ENCODE measurements at regions not wholly inside any gene's neighbourhood (a gene's known extent, or its start where the extent isn't known, plus 50 kb on each side); places are given as distances from the start of the nearest gene placed in this dataset.
A peak's percentile ranks its signal among the peaks of the same experiment; 100 is the strongest.
"Not testable (repeated sequence)": the region's sequence is repeated elsewhere in the genome, so short reads cannot be mapped to it uniquely, and the experiment has no call there.

GRCh38 chr18:55897091-55897689, 309.2 kb upstream of the TCF4 start:
- no peak for FAIRE-seq

GRCh38 chr18:55893948-55894347, 306.0 kb upstream of the TCF4 start:
- no peak for DNase-seq (ENCODE audit: low read depth)
- Histone ChIP-seq H3K27me3 (ENCODE audit: control insufficient read depth, insufficient read depth, low read length) (no peaks in the 10 kb centered on the region), H3K4me3 (ENCODE audit: low read depth, low read length) (no peak overlapping the region), H3K36me3 (ENCODE audit: control insufficient read depth, insufficient read depth, low read length) (no peaks in the 10 kb centered on the region)
- no peak for FAIRE-seq
- TF ChIP-seq, protein P1, sequence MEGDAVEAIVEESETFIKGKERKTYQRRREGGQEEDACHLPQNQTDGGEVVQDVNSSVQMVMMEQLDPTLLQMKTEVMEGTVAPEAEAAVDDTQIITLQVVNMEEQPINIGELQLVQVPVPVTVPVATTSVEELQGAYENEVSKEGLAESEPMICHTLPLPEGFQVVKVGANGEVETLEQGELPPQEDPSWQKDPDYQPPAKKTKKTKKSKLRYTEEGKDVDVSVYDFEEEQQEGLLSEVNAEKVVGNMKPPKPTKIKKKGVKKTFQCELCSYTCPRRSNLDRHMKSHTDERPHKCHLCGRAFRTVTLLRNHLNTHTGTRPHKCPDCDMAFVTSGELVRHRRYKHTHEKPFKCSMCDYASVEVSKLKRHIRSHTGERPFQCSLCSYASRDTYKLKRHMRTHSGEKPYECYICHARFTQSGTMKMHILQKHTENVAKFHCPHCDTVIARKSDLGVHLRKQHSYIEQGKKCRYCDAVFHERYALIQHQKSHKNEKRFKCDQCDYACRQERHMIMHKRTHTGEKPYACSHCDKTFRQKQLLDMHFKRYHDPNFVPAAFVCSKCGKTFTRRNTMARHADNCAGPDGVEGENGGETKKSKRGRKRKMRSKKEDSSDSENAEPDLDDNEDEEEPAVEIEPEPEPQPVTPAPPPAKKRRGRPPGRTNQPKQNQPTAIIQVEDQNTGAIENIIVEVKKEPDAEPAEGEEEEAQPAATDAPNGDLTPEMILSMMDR (IDR thresholded peaks at IDR 0.05; ENCODE audit: insufficient read depth, low read length, severe bottlenecking) = no peak

More at GRCh38 chr18:55897091-55897689, 309.2 kb upstream of the TCF4 start:
- no peak for DNase-seq (ENCODE audit: low read depth)
- Histone ChIP-seq H3K4me3 (ENCODE audit: low read depth, low read length) (no peak overlapping the region), H3K36me3 (ENCODE audit: control insufficient read depth, insufficient read depth, low read length) (no peaks in the 10 kb centered on the region), H3K27me3 (ENCODE audit: control insufficient read depth, insufficient read depth, low read length) (no peaks in the 10 kb centered on the region)
- TF ChIP-seq, protein P1 (IDR thresholded peaks at IDR 0.05; ENCODE audit: insufficient read depth, low read length, severe bottlenecking) = no peak

DNA sequence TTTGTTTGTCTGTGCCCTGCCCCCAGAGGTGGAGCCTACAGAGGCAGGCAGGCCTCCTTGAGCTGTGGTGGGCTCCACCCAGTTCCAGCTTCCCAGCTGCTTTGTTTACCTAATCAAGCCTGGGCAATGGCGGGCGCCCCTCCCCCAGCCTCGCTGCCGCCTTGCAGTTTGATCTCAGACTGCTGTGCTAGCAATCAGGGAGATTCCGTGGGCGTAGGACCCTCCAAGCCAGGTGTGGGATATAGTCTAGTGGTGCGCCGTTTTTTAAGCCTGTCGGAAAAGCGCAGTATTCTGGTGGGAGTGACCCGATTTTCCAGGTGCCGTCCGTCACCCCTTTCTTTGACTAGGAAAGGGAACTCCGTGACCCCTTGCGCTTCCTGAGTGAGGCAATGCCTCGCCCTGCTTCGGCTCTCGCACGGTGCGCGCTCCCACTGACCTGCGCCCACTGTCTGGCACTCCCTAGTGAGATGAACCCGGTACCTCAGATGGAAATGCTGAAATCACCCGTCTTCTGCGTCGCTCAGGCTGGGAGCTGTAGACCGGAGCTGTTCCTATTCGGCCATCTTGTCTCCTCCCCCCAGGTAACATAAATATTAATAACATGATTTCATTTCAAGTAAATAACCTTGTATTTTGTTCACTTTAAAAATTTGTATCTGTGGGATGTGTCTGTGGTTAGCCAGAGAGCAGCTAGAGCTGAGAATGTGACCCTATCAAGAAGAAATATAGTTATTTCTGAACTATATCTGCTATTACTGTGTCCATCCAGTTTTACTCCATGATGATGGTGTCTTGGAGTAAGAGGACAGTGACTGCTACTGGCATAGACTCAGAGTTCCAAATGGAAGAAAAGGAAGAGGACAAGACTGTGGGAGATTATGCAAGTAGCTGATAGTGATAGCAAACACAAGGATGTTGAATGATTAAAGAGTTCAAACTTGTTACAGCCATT, 305.1 kb upstream of the TCF4 start:
- not testable (repeated sequence) for FAIRE-seq

DNA sequence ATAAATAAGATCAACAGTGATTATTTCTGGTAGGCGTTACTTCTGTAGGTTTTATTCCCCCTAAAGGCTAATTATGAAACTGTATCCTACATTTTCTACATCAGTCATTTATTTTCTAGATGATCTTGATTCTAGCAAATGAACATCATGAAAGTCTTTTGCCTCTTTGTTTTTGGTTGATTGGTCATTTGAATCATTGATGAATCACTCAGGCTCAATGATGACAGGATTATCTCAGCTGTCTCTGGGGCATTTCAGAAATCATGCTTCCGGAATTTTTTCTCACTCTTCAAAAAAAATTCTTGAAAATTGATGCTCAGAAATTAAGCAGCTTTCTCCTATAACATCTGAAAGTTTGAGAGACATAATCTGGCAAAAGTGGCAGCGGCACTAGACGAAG, 298.9 kb upstream of the TCF4 start:
- H3K4me3 ChIP-seq (ENCODE audit: low read depth, low read length) = no peak overlapping the region
- H3K36me3 ChIP-seq (ENCODE audit: control insufficient read depth, insufficient read depth, low read length) = no peaks in the 10 kb centered on the region
- DNase-seq (ENCODE audit: low read depth) (peak; percentile 29), FAIRE-seq (no peak)
- H3K27me3 ChIP-seq (ENCODE audit: control insufficient read depth, insufficient read depth, low read length) = no peaks in the 10 kb centered on the region
- TF ChIP-seq, protein P1 (IDR thresholded peaks at IDR 0.05; ENCODE audit: insufficient read depth, low read length, severe bottlenecking) = no peak

More for the DNA sequence above, 305.1 kb upstream of the TCF4 start:
- not testable (repeated sequence) for DNase-seq (ENCODE audit: low read depth); H3K4me3 ChIP-seq (ENCODE audit: low read depth, low read length); H3K27me3 ChIP-seq (ENCODE audit: control insufficient read depth, insufficient read depth, low read length); H3K36me3 ChIP-seq (ENCODE audit: control insufficient read depth, insufficient read depth, low read length)

DNA sequence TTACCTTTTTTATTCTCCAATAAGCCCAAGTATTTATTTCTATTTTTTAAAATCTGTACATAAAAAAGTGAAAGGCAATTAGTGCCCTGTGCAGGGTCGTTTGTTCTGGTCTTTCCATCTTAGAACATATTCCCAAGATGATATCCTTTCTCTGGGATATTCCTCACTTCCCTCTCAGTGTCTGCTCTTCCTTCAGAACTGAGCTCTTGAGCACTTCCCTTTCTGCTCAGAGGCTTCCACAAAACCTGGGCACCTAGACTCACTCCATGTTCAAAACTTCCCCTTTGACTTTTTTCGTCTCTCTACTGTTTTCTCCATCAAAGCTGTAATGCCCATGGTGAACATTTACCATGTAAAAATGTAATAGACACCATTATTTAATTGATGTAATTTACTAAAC, 296.5 kb upstream of the TCF4 start:
- FAIRE-seq = no peak
- Histone ChIP-seq H3K4me3 (ENCODE audit: low read depth, low read length) (no peak overlapping the region), H3K36me3 (ENCODE audit: control insufficient read depth, insufficient read depth, low read length) (no peaks in the 10 kb centered on the region), H3K27me3 (ENCODE audit: control insufficient read depth, insufficient read depth, low read length) (no peaks in the 10 kb centered on the region)
- TF ChIP-seq, protein P1 (IDR thresholded peaks at IDR 0.05; ENCODE audit: insufficient read depth, low read length, severe bottlenecking) = no peak
- no peak for DNase-seq (ENCODE audit: low read depth)

- Histone ChIP-seq H3K4me3 (ENCODE audit: low read depth, low read length) (no peak overlapping the region), H3K27me3 (ENCODE audit: control insufficient read depth, insufficient read depth, low read length) (no peaks in the 10 kb centered on the region), H3K36me3 (ENCODE audit: control insufficient read depth, insufficient read depth, low read length) (no peaks in the 10 kb centered on the region)
- TF ChIP-seq, protein P1 (IDR thresholded peaks at IDR 0.05; ENCODE audit: insufficient read depth, low read length, severe bottlenecking) = no peak
- DNase-seq (ENCODE audit: low read depth) (no peak), FAIRE-seq (no peak)
Measured at GRCh38 chr18:55880617-55881016, 292.6 kb upstream of the TCF4 start.

Measured in bronchial epithelial cell (primary cell).